ENCODE measurements at regions not wholly inside any gene's neighbourhood (a gene's known extent, or its start where the extent isn't known, plus 50 kb on each side); places are given as distances from the start of the nearest gene placed in this dataset.

- CTCF ChIA-PET, result interaction anchor here (0.8 kb wide), 1 partner anchor 177 kb away, joined by 3 read pairs; no protein-coding TSS in a partner anchor
These were observed 89.2 kb upstream of the CXCR4 start for GRCh38 chr2:136207030-136207623.

GRCh38 chr2:136206613-136207012 is 88.7 kb upstream of the CXCR4 start:
- ChIA-PET CTCF (interaction anchor here (0.8 kb wide), 1 partner anchor 178 kb away, joined by 3 read pairs; no protein-coding TSS in a partner anchor), POLR2A (no interaction called here)
- Histone ChIP-seq H3K9me3 (ENCODE audit: control insufficient read depth, insufficient read depth, low read depth, low read length) (no peaks in the 10 kb centered on the region), H3K27ac (ENCODE audit: extremely low read depth, low read depth, low read length) (no peak overlapping the region), H3K4me1 (ENCODE audit: control insufficient read depth, insufficient read depth, low read length) (no peaks in the 10 kb centered on the region), H3K4me3 (ENCODE audit: low read depth, low read length) (no peak overlapping the region), H3K36me3 (ENCODE audit: control insufficient read depth in 2 of 2, insufficient read depth in 1 of 2, low read length in 2 of 2) (no peaks in the 10 kb centered on the region)
- TF ChIP-seq ZNF155 (tag by site-specific recombination; IDR thresholded peaks at IDR 0.05) (no peak), ZSCAN30 (tag by site-specific recombination; IDR thresholded peaks at IDR 0.05) (no peak), ZNF114 (tag by site-specific recombination; IDR thresholded peaks at IDR 0.05) (no peak), ZNF341 (tag by site-specific recombination; IDR thresholded peaks at IDR 0.05; ENCODE audit: low read depth) (no peak), HIC1 (tag by site-specific recombination; IDR thresholded peaks at IDR 0.05) (no peak), ZNF704 (tag by site-specific recombination; IDR thresholded peaks at IDR 0.05) (no peak), ZNF350 (tag by site-specific recombination; IDR thresholded peaks at IDR 0.05) (no peak), ZEB2 (tag by site-specific recombination; IDR thresholded peaks at IDR 0.05) (no peak), ZNF146 (tag by site-specific recombination; IDR thresholded peaks at IDR 0.05) (no peak), ZBTB6 (tag by site-specific recombination; IDR thresholded peaks at IDR 0.05) (no peak), KLF9 (tag by site-specific recombination; IDR thresholded peaks at IDR 0.05; ENCODE audit: low read depth) (no peak), PRDM1 (tag by site-specific recombination; IDR thresholded peaks at IDR 0.05) (no peak), ZBTB1 (tag by site-specific recombination; IDR thresholded peaks at IDR 0.05) (no peak), ZFHX2 (tag by site-specific recombination; conservative IDR thresholded peaks at IDR 0.05) (no peak), ZNF214 (tag by site-specific recombination; IDR thresholded peaks at IDR 0.05; ENCODE audit: borderline replicate concordance) (no peak), ZNF701 (tag by site-specific recombination; IDR thresholded peaks at IDR 0.05) (no peak), ZNF280C (tag by site-specific recombination; IDR thresholded peaks at IDR 0.05) (no peak), ZNF558 (tag by site-specific recombination; IDR thresholded peaks at IDR 0.05) (no peak)

More at GRCh38 chr2:136207030-136207623, 89.2 kb upstream of the CXCR4 start:
- POLR2A ChIA-PET, result no interaction called here
- Histone ChIP-seq H3K9me3 (ENCODE audit: control insufficient read depth, insufficient read depth, low read depth, low read length) (no peaks in the 10 kb centered on the region), H3K4me3 (ENCODE audit: low read depth, low read length) (no peak overlapping the region), H3K4me1 (ENCODE audit: control insufficient read depth, insufficient read depth, low read length) (no peaks in the 10 kb centered on the region), H3K27ac (ENCODE audit: extremely low read depth, low read depth, low read length) (no peak overlapping the region), H3K36me3 (ENCODE audit: control insufficient read depth in 2 of 2, insufficient read depth in 1 of 2, low read length in 2 of 2) (no peaks in the 10 kb centered on the region)
- TF ChIP-seq MZF1 (tag by site-specific recombination; IDR thresholded peaks at IDR 0.05; ENCODE audit: borderline replicate concordance) (no peak), ZNF621 (tag by site-specific recombination; IDR thresholded peaks at IDR 0.05) (no peak), EGR2 (tag by site-specific recombination; IDR thresholded peaks at IDR 0.05; ENCODE audit: low read depth) (no peak), ZNF600 (tag by site-specific recombination; IDR thresholded peaks at IDR 0.05) (no peak), ZNF785 (tag by site-specific recombination; IDR thresholded peaks at IDR 0.05) (no peak), ZNF18 (tag by site-specific recombination; IDR thresholded peaks at IDR 0.05) (no peak)
